WTC11 (cell line): ENCODE measurements at regions not wholly inside any gene's neighbourhood (a gene's known extent, or its start where the extent isn't known, plus 50 kb on each side); places are given as distances from the start of the nearest gene placed in this dataset.

Experiments
- ATAC-seq: fragments of 200-7000 bp; cut with Tn5 transposase; 2 replicates; pipeline ENCODE4 v1.10.0; 2021; ENCODE audit warnings: mild to moderate bottlenecking, moderate library complexity
- CTCF ChIA-PET: fragments of 300-600 bp; sonication (Branson Sonifier 250); formaldehyde crosslinking; loops from one replicate; lab custom pipeline; 2021; ENCODE audit warnings: antibody characterized with exemption; lab: Charles Lee
- POLR2A ChIA-PET: fragments of 350-600 bp; sonication (Branson Sonifier 250); formaldehyde crosslinking; loops from one replicate; lab custom pipeline; 2021; ENCODE audit warnings: antibody characterized with exemption; lab: Charles Lee
- DNase-seq: peaks from one replicate; pipeline ENCODE4 v3.0.0; 2021; ENCODE audit warnings: low spot score
- H3K27ac Mint-ChIP-seq: 2 replicates; pipeline ENCODE4 v1.8.0; 2021; ENCODE audit warnings: mixed read lengths
- H3K27me3 Mint-ChIP-seq: 2 replicates; pipeline ENCODE4 v1.8.0; 2021; ENCODE audit warnings: low read depth, mild to moderate bottlenecking, moderate library complexity, mixed read lengths
- H3K36me3 Mint-ChIP-seq: 2 replicates; pipeline ENCODE4 v1.8.0; 2021; ENCODE audit warnings: mixed read lengths
- H3K4me1 Mint-ChIP-seq: 2 replicates; pipeline ENCODE4 v1.8.0; 2022; ENCODE audit warnings: mixed read lengths
- H3K4me3 Mint-ChIP-seq: 2 replicates; pipeline ENCODE4 v1.8.0; 2021; ENCODE audit warnings: mild to moderate bottlenecking, moderate library complexity, mixed read lengths
- H3K9me3 Mint-ChIP-seq: 2 replicates; pipeline ENCODE4 v1.8.0; 2021; ENCODE audit warnings: mixed read lengths
- ATF2 ChIP-seq: sonication (generic); formaldehyde crosslinking; IDR thresholded peaks from 2 replicates; pipeline ENCODE4 v1.8.1; 2022; ENCODE audit warnings: low read depth, missing genetic modification reagents, borderline replicate concordance
- CDX4 ChIP-seq: fragments of 250-450 bp; sonication (Bioruptor Pico); IDR thresholded peaks from 2 replicates; pipeline ENCODE4 v1.9.0; 2021; ENCODE audit warnings: moderate library complexity, mild to moderate bottlenecking, inconsistent platforms, borderline replicate concordance
- CREB1 ChIP-seq: sonication (generic); formaldehyde crosslinking; IDR thresholded peaks from 2 replicates; pipeline ENCODE4 v1.8.0; 2023; ENCODE audit warnings: mild to moderate bottlenecking, missing genetic modification reagents
- ELF4 ChIP-seq: sonication (generic); formaldehyde crosslinking; IDR thresholded peaks from 2 replicates; pipeline ENCODE4 v1.8.1; 2022; ENCODE audit warnings: low read depth, mild to moderate bottlenecking, moderate library complexity, missing genetic modification reagents
- ERG ChIP-seq: fragments of 250-450 bp; sonication (Bioruptor Pico); IDR thresholded peaks from 2 replicates; pipeline ENCODE4 v1.8.0; 2021; ENCODE audit warnings: mild to moderate bottlenecking
- FOXJ3 ChIP-seq: sonication (generic); formaldehyde crosslinking; IDR thresholded peaks from 2 replicates; pipeline ENCODE4 v1.9.0; 2021; ENCODE audit warnings: missing genetic modification reagents, mild to moderate bottlenecking, borderline replicate concordance
- HMGA2 ChIP-seq: fragments of 250-450 bp; sonication (Bioruptor Pico); IDR thresholded peaks from 2 replicates; pipeline ENCODE4 v1.4.0; 2021; ENCODE audit warnings: mild to moderate bottlenecking, moderate library complexity
- HMGXB4 ChIP-seq: sonication (generic); formaldehyde crosslinking; IDR thresholded peaks from 2 replicates; pipeline ENCODE4 v1.8.1; 2023; ENCODE audit warnings: mild to moderate bottlenecking, moderate library complexity, missing genetic modification reagents
- MAX ChIP-seq: sonication (generic); formaldehyde crosslinking; IDR thresholded peaks from 2 replicates; pipeline ENCODE4 v1.8.0; 2022; ENCODE audit warnings: mild to moderate bottlenecking, missing genetic modification reagents
- OVOL2 ChIP-seq: fragments of 250-450 bp; sonication (Bioruptor Pico); IDR thresholded peaks from 2 replicates; pipeline ENCODE4 v1.9.0; 2021; ENCODE audit warnings: mild to moderate bottlenecking, borderline replicate concordance
- PRDM15 ChIP-seq: sonication (generic); formaldehyde crosslinking; IDR thresholded peaks from 2 replicates; pipeline ENCODE4 v1.8.0; 2022; ENCODE audit warnings: missing genetic modification reagents
- SOX15 ChIP-seq: fragments of 250-450 bp; sonication (Bioruptor Pico); IDR thresholded peaks from 2 replicates; pipeline ENCODE4 v1.9.0; 2021; ENCODE audit warnings: mild to moderate bottlenecking
- TEAD4 ChIP-seq: sonication (generic); formaldehyde crosslinking; IDR thresholded peaks from 2 replicates; pipeline ENCODE4 v1.8.0; 2022; ENCODE audit warnings: mild to moderate bottlenecking, missing genetic modification reagents
- ZBTB43 ChIP-seq: sonication (generic); formaldehyde crosslinking; IDR thresholded peaks from 2 replicates; pipeline ENCODE4 v1.8.1; 2023; ENCODE audit warnings: mild to moderate bottlenecking, missing genetic modification reagents
- ZMAT4 ChIP-seq: fragments of 250-450 bp; sonication (Bioruptor Pico); IDR thresholded peaks from 2 replicates; pipeline ENCODE4 v1.9.0; 2021; ENCODE audit warnings: mild to moderate bottlenecking
- ZNF121 ChIP-seq: sonication (generic); formaldehyde crosslinking; IDR thresholded peaks from 2 replicates; pipeline ENCODE4 v1.8.0; 2023; ENCODE audit warnings: missing genetic modification reagents
- ZNF138 ChIP-seq: sonication (generic); formaldehyde crosslinking; conservative IDR thresholded peaks from 2 replicates; pipeline ENCODE4 v1.8.1; 2022; ENCODE audit warnings: mild to moderate bottlenecking, moderate library complexity, missing genetic modification reagents
- ZNF232 ChIP-seq: sonication (generic); formaldehyde crosslinking; IDR thresholded peaks from 2 replicates; pipeline ENCODE4 v1.8.0; 2022; ENCODE audit warnings: mild to moderate bottlenecking, missing genetic modification reagents
- ZNF512 ChIP-seq: sonication (generic); formaldehyde crosslinking; IDR thresholded peaks from 2 replicates; pipeline ENCODE4 v1.8.1; 2022; ENCODE audit warnings: missing genetic modification reagents, borderline replicate concordance

- H3K9me3 Mint-ChIP-seq: no peaks in the 10 kb centered on the region
- ChIA-PET CTCF (interaction anchor here (1.2 kb wide), 1 partner anchor 163 kb away, joined by 3 read pairs; no protein-coding TSS in a partner anchor), POLR2A (no interaction called here)
- ATAC-seq (no peak), DNase-seq (no peak)
- no peak overlapping the region for H3K4me3 Mint-ChIP-seq
- TF ChIP-seq SOX15: no peak
- TF ChIP-seq CDX4 (CRISPR knock-in tag): no peak
- no peak for TF ChIP-seq ELF4 (CRISPR knock-in tag)
- TF ChIP-seq CREB1 (CRISPR knock-in tag): no peak
- no peak for TF ChIP-seq PRDM15 (CRISPR knock-in tag)
- TF ChIP-seq ZNF121: no peak
- TF ChIP-seq HMGXB4: no peak
- TF ChIP-seq ZNF232 (CRISPR knock-in tag): no peak
- no peak for TF ChIP-seq ATF2
- TF ChIP-seq ZBTB43 (CRISPR knock-in tag): no peak
- no peak for TF ChIP-seq TEAD4 (CRISPR knock-in tag)
- TF ChIP-seq FOXJ3 (CRISPR knock-in tag): no peak
- no peak for TF ChIP-seq ZMAT4 (CRISPR knock-in tag)
- no peak for TF ChIP-seq OVOL2 (CRISPR knock-in tag)
- TF ChIP-seq ZNF512 (CRISPR knock-in tag): no peak
- TF ChIP-seq MAX (CRISPR knock-in tag): no peak
- no peak for TF ChIP-seq ERG (CRISPR knock-in tag)
- TF ChIP-seq ZNF138 (CRISPR knock-in tag): no peak
- no peak for TF ChIP-seq HMGA2 (CRISPR knock-in tag)
- no peaks in the 10 kb centered on the region for H3K36me3 Mint-ChIP-seq
- no peaks in the 10 kb centered on the region for H3K27me3 Mint-ChIP-seq
- H3K27ac Mint-ChIP-seq: no peak overlapping the region
- H3K4me1 Mint-ChIP-seq: no peaks in the 10 kb centered on the region
Observed at GRCh38 chr3:124325248-124325647, 333.3 kb upstream of the ROPN1 start.
